ENCODE measurements at regions not wholly inside any gene's neighbourhood (a gene's known extent, or its start where the extent isn't known, plus 50 kb on each side); places are given as distances from the start of the nearest gene placed in this dataset.
"Not testable (repeated sequence)": the region's sequence is repeated elsewhere in the genome, so short reads cannot be mapped to it uniquely, and the experiment has no call there.

DNA sequence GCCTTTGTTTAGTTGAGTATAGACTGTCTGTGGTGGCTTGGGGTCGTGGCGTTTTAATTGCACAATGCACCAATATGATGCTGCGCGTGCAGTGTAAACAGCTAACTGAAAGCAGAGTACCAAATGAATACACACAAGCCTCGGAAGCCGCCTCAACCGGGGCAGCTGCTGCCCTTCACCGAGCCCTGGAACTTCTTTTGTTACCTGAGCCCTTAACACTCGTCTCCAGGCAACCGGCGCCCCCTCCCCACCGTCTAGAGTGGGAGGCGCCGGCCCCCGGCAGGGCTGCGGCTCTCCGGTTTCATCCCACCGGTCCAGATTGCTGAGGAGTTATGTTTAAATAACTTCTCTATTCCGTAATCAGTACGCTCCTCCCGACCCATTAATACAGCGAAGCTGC is 173.2 kb upstream of the TBL1X start:
- peaks cover 7% of the 10 kb centered on the region for H3K4me1 Mint-ChIP-seq (ENCODE audit: low read depth)
- peaks cover 3% of the 10 kb centered on the region for H3K27me3 Mint-ChIP-seq
- no peak overlapping the region for H3K27ac Mint-ChIP-seq
- no peak overlapping the region for H3K4me3 Mint-ChIP-seq
- H3K9me3 Mint-ChIP-seq, result no peaks in the 10 kb centered on the region
- no peaks in the 10 kb centered on the region for H3K36me3 Mint-ChIP-seq (ENCODE audit: low read depth)

DNA sequence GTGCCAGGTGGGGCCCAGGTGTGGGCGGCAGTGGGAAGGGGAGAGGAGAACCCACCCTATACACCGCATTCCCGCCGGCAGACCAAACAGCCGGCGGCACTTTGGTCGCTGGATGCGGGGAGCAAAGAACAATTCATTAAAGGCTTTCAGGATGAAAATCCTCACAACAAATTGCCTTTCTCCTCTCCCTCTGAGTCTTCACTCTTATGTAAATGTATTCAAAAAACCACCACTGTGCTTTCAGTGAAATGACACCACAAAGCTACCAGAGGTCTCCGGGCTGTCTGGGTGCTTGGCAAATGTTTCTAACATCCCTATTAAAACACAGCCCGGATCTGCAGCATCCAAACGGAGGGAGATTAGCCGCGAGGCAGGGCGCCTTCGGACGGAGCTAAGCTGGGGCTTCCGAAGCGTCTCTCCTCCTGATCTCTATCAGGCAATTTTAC is 171.8 kb upstream of the TBL1X start:
- H3K4me3 Mint-ChIP-seq, result no peak overlapping the region
- H3K27ac Mint-ChIP-seq, result no peak overlapping the region
- no peaks in the 10 kb centered on the region for H3K36me3 Mint-ChIP-seq (ENCODE audit: low read depth)
- peaks cover 3% of the 10 kb centered on the region for H3K27me3 Mint-ChIP-seq
- H3K4me1 Mint-ChIP-seq (ENCODE audit: low read depth), result peaks cover 8% of the 10 kb centered on the region
- no peaks in the 10 kb centered on the region for H3K9me3 Mint-ChIP-seq

DNA sequence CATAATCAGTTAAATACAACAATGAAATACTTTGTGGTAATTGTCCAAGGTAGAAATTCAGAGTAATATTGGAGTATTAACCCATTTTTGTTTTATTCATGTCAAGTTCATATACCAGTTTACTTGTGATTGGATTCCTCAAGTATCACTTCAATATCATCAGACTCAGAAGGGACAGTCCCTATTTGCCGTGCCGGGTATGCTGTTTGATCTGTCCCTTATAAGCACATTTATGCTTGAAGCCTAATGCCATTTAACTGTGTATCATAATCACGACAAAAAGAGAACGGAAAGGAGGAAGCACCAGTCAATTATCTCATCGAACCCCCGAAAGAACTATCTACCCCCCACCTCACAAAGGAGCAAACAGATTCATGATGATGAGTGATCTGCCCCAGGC is 171.0 kb upstream of the TBL1X start:
- Mint-ChIP-seq H3K36me3 (ENCODE audit: low read depth) (no peaks in the 10 kb centered on the region), H3K4me1 (ENCODE audit: low read depth) (peaks cover 13% of the 10 kb centered on the region), H3K27ac (no peak overlapping the region), H3K27me3 (peaks cover 3% of the 10 kb centered on the region), H3K9me3 (no peaks in the 10 kb centered on the region), H3K4me3 (no peak overlapping the region)

DNA sequence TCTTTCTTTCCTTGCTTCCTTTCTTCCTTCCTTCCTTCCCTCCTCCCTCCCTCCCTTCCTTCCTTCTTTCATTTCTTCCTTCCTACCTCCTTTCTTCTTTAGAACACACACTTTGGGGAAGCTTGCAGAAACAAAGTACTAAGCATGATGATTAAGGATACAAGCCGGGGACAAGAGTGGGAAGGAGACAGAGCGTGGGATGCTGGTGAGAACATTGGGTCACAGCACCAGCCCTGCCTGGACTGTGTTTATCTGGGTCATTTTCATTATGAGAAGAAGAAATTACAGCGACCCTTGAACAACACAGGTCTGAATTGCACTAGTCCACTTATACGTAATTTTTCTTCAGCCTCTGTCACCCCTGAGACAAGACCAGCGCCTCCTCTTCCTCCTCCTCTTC is 169.3 kb upstream of the TBL1X start:
- Mint-ChIP-seq H3K27me3 (peaks cover 3% of the 10 kb centered on the region), H3K4me3 (no peak overlapping the region), H3K4me1 (ENCODE audit: low read depth) (peaks cover 13% of the 10 kb centered on the region), H3K36me3 (ENCODE audit: low read depth) (no peaks in the 10 kb centered on the region), H3K9me3 (no peaks in the 10 kb centered on the region), H3K27ac (no peak overlapping the region)

DNA sequence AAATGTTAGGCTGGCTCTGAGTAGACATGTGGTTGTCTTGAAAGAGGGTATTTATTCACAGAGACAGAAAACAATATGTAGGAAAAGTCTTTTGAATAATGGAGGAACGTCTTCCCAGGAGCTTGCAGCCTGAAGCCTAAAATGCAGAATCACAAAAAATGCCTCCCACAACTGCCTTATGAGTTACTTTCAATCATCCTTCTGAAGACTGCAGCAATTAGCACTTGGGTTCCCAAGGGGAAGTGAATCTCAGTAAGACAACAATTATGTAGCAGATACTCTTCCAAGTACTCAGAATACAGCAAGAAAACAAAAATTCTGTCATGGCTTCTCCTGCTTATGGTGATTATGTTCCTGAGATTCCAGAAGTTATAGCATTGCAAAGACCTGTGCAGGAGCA is 166.6 kb upstream of the TBL1X start:
- H3K27ac Mint-ChIP-seq, result no peak overlapping the region
- H3K4me1 Mint-ChIP-seq (ENCODE audit: low read depth), result peaks cover 10% of the 10 kb centered on the region
- H3K27me3 Mint-ChIP-seq, result no peaks in the 10 kb centered on the region
- H3K9me3 Mint-ChIP-seq, result no peaks in the 10 kb centered on the region
- H3K4me3 Mint-ChIP-seq, result no peak overlapping the region
- no peaks in the 10 kb centered on the region for H3K36me3 Mint-ChIP-seq (ENCODE audit: low read depth)

DNA sequence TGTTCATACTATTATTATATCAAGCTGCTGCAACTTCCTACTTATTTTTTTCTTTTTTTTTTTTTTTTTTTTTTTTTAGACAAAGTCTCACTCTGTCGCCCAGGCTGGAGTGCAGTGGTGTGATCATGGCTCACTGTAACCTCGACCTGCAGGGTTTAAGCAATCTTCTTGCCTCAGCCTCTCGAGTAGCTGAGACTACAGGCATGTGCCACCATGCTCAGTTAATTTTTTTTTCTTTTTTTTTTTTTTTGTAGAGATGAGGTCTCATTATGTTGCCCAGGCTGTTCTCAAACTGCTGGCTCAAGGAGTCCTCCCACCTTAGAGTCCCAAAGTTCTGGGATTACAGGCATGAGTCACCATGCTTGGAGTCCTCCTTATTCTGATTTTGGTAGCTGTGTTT is 165.2 kb upstream of the TBL1X start:
- H3K27ac Mint-ChIP-seq; H3K9me3 Mint-ChIP-seq; H3K27me3 Mint-ChIP-seq; H3K4me3 Mint-ChIP-seq; H3K36me3 Mint-ChIP-seq (ENCODE audit: low read depth); H3K4me1 Mint-ChIP-seq (ENCODE audit: low read depth): not testable (repeated sequence)

DNA sequence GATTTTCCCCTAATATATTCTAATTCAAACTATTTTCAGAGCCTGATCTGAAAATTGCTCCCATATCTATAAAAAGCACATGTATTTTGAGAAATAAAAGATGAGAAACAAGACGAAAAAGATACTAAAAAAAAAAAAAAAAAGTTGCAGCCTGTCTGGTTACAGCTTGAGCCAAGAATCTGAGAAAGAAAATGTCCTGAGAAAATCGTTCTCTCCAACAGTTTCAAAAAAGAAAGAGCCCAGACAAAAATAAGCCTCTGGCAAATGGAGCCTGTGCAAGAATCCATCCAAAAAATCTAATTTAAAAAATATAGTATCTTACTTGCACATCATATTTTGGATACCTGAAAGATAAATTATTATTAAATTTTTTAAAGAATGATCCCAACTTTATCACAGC is 163.0 kb upstream of the TBL1X start:
- no peaks in the 10 kb centered on the region for H3K36me3 Mint-ChIP-seq (ENCODE audit: low read depth)
- H3K4me1 Mint-ChIP-seq (ENCODE audit: low read depth), result peaks cover 5% of the 10 kb centered on the region
- H3K4me3 Mint-ChIP-seq, result no peak overlapping the region
- H3K27ac Mint-ChIP-seq, result no peak overlapping the region
- no peaks in the 10 kb centered on the region for H3K27me3 Mint-ChIP-seq
- H3K9me3 Mint-ChIP-seq, result no peaks in the 10 kb centered on the region

DNA sequence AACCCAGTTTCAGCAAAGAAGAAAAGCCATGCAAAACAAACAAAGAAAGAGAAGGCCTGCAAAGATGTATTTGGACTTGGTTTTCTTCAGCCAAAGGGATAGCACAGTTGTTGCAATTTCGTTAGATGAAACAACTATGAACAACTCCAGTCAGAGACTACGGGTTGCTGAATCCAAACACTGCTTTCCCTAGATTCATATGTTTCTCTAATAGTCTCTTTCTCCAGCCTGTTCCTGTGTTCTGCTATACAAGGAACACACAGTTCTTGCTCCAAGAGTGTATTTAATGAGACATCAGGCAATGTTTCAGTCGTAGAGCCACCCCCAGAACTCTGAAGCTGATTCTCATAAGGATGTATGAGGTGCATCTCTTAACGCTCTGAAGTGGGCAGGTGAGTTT is 162.5 kb upstream of the TBL1X start:
- H3K27ac Mint-ChIP-seq, result no peak overlapping the region

DNA sequence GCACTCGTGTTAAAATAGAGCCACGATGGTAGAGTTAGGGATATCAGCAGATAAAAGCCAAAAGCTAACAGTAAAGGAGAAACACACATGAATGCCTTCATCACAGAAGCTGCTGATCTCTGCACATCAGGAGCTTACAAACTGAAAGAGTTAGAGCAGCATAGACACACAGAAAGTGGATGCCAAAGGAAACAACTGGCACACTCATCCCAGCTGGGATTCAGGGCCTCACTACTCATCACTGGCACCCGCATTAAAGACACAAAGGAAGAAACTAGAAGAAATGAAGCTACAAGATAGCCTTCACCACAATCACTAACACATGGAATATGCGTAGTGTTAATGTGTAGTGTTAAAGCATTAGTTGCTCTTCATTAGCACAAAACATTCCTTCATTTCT is 156.4 kb upstream of the TBL1X start:
- Mint-ChIP-seq H3K4me1 (ENCODE audit: low read depth) (peaks cover 3% of the 10 kb centered on the region), H3K27ac (no peak overlapping the region), H3K27me3 (no peaks in the 10 kb centered on the region), H3K36me3 (ENCODE audit: low read depth) (no peaks in the 10 kb centered on the region), H3K4me3 (no peak overlapping the region), H3K9me3 (no peaks in the 10 kb centered on the region)

More for the DNA sequence above, 162.5 kb upstream of the TBL1X start:
- H3K4me3 Mint-ChIP-seq, result no peak overlapping the region
- H3K4me1 Mint-ChIP-seq (ENCODE audit: low read depth), result peaks cover 5% of the 10 kb centered on the region
- H3K27me3 Mint-ChIP-seq, result no peaks in the 10 kb centered on the region
- no peaks in the 10 kb centered on the region for H3K9me3 Mint-ChIP-seq
- no peaks in the 10 kb centered on the region for H3K36me3 Mint-ChIP-seq (ENCODE audit: low read depth)

DNA sequence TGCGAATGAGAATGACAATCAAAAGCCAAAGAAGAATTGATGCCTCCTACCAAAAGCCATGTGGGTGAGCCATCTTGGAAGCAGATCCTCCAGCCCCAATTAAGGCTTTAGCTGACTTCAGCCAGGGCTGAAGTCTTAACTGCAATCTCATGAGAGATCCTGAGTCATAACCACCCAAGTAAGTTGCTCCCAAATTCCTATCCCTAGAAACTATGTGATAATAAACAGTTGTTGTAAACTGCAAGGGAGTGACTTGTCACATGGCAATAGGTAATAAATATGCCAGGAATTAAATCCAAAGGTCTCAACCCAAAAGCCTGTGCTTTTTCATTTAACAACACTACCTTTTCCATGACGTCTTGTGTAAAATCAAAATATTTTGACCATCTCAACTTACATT is 154.2 kb upstream of the TBL1X start:
- Mint-ChIP-seq H3K9me3 (no peaks in the 10 kb centered on the region), H3K27me3 (no peaks in the 10 kb centered on the region), H3K27ac (no peak overlapping the region), H3K4me3 (no peak overlapping the region), H3K36me3 (ENCODE audit: low read depth) (no peaks in the 10 kb centered on the region), H3K4me1 (ENCODE audit: low read depth) (peaks cover 10% of the 10 kb centered on the region)

DNA sequence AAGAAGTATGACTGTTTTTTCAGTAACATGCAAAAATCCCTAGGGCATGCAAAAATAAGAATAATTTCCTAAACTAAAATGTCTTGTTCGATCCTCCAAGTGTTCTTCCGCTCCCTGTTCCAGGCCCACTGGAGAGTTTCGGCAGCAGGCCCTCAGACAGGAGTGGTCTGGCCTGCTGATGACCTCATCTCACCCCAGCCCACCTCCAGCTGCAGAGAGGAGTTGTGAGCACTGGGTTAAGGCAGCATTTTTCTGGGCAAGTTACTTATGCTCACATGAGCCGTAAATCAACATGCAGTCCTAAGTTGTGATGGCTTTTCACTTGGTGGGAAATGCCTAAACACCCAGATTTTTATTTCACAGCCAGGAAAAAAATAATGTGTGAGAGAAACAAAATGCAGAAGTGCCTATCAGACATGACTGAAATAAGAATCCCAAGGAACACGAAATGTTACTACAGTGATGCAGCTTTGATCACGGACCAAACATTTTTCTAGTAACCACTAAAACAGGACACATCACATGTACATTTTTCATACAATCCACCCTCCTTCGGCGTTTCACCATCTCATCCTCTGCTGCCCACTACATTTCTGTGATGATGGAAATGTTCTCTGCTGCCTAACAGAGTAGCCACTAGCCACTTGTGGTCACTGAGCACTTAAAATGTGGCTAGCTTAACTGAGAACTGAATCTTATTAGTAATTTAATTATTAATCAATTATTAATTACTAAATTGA is 153.3 kb upstream of the TBL1X start:
- Mint-ChIP-seq H3K36me3 (ENCODE audit: low read depth) (no peaks in the 10 kb centered on the region), H3K4me3 (no peak overlapping the region), H3K9me3 (no peaks in the 10 kb centered on the region), H3K27ac (no peak overlapping the region), H3K27me3 (no peaks in the 10 kb centered on the region), H3K4me1 (ENCODE audit: low read depth) (peaks cover 10% of the 10 kb centered on the region)

DNA sequence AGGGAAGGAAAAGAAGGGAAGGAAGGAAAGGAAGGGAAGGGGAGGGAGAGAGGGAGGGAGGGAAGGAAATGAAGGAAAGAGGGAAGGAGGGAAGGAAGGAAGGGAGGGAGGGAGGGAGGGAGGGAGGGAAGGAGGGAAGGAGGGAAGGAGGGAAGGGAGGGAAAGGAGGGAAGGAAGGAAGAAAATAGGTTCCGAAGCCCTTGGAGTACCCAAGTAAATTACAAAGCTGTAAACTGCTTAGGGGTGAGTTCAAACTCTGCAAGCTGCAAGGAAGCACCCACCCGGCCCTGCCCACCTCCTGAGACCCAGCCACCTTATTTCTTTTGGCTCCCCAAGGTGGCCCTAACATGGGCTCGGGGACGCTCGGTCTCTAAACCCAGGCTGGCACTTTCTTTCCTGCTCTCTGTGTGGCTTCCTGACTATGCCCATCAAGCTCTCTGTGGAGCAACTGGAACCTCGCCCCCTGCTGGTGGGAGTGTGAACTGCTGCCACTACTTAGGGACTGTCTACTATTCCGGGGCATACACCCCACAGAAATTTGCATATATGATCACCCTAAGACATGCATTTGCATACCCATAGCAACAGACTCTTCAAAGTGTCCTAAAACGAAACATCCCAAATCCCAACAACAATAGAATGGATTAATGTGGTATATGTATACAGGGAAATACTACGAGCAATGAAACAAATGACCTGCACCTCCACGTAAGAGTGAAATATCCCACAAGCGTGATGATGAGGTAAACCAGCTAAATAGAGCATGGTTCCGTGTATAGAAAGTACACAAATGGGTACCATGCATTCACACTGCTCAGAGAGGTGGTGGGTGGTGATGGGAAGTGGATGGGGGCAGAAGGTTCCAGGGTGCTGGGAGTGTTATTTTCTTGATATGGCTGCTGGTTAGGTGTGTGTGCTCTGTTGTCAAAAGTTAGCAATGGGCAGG is 151.7 kb upstream of the TBL1X start:
- no peaks in the 10 kb centered on the region for H3K36me3 Mint-ChIP-seq (ENCODE audit: low read depth)
- no peak overlapping the region for H3K27ac Mint-ChIP-seq
- no peaks in the 10 kb centered on the region for H3K27me3 Mint-ChIP-seq
- no peaks in the 10 kb centered on the region for H3K9me3 Mint-ChIP-seq
- peaks cover 18% of the 10 kb centered on the region for H3K4me1 Mint-ChIP-seq (ENCODE audit: low read depth)
- no peak overlapping the region for H3K4me3 Mint-ChIP-seq

DNA sequence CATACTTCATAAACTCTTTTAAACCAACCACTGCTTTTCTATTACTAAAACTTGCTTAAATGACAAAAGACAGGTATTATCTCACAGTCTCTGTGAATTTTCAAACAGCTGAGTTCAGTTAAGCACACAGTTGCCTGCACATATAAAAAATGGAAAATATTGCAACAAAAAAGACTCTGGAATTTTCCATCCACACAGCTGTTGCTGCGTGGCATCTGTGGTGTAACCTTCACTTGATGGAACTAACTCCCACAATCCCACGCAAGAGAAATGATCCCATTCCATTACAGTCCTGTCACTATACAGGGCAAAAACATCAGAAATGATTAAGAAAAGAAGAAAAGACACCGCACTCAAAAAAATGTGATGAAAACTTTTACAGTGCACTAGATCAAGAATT is 149.8 kb upstream of the TBL1X start:
- H3K4me3 Mint-ChIP-seq, result no peak overlapping the region

DNA sequence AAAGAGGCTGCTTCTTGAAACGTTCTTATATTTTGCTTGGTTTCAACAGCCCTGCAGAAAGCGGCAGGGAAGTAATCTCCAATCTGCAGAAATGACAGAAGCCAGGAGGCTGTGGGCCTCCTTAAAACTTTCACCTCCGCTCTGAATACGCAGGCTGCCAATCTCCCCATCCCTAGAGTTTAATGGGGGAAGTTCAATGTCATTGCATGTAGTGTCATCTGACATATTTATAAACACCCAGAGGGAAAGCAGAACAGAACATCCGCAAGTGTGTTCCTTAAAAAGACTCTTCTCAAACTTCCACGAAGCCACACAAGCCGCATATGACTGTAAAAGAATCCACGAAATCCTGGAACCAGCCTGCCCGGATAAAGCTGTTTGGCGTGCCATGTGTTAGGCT is 148.8 kb upstream of the TBL1X start:
- Mint-ChIP-seq H3K4me3 (no peak overlapping the region), H3K9me3 (no peaks in the 10 kb centered on the region), H3K27ac (no peak overlapping the region), H3K4me1 (ENCODE audit: low read depth) (peaks cover 19% of the 10 kb centered on the region), H3K36me3 (ENCODE audit: low read depth) (no peaks in the 10 kb centered on the region), H3K27me3 (no peaks in the 10 kb centered on the region)

More for the DNA sequence above, 149.8 kb upstream of the TBL1X start:
- Mint-ChIP-seq H3K27ac (no peak overlapping the region), H3K4me1 (ENCODE audit: low read depth) (peaks cover 19% of the 10 kb centered on the region), H3K9me3 (no peaks in the 10 kb centered on the region), H3K27me3 (no peaks in the 10 kb centered on the region), H3K36me3 (ENCODE audit: low read depth) (no peaks in the 10 kb centered on the region)

DNA sequence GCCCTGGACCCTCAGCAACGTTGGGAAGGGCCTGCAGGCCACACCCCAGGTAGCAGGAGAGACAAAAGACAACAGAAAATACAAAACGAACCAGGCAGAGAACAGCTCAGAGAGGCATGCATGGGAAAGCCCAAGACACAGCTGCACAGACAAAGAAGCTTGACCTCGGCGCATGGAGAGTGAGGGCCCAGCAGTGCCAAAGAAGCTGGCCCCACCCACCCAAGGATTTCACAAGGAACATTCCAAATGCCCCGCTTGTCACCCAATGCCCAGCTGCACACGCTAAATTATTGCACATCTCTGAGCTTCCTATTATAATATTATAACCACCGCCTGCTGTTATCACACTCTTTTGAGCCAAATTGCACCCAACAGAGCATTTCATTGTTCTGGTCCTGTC is 147.7 kb upstream of the TBL1X start:
- Mint-ChIP-seq H3K9me3 (no peaks in the 10 kb centered on the region), H3K27ac (no peak overlapping the region), H3K36me3 (ENCODE audit: low read depth) (no peaks in the 10 kb centered on the region), H3K27me3 (no peaks in the 10 kb centered on the region), H3K4me3 (no peak overlapping the region), H3K4me1 (ENCODE audit: low read depth) (peaks cover 19% of the 10 kb centered on the region)
